LHCN-M2 (cell line): ENCODE measurements at regions not wholly inside any gene's neighbourhood (a gene's known extent, or its start where the extent isn't known, plus 50 kb on each side); places are given as distances from the start of the nearest gene placed in this dataset.

ENCODE experiments used
- DNase-seq: peaks from one replicate; pipeline ENCODE4 v3.0.0-alpha.2; 2012; ENCODE audit warnings: low read depth

GRCh38 chr4:108272986-108273385 is 104.3 kb upstream of the LEF1 start:
- no peak for DNase-seq

- DNase-seq = peak; percentile 88
These were observed 103.8 kb upstream of the LEF1 start for GRCh38 chr4:108272561-108272960.

DNA sequence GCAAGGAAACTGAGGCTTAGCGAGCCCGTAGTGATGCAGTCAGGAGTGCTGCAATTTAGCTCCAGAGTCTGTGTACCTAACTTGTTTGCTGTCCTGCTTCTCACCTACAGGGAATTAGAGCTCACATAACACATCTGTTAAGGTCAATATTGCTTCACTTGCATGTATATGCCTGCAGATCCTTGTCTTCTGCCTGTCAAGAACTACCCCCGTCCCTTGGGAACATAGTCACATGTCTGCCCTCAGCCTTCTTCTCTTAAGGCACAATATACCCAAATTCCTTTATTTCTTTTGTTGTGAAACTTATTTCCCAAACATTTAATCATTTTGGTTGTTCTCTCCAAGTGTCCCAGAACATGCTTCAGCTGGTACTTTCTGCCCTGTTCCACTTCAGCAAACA is 103.3 kb upstream of the LEF1 start:
- DNase-seq = peak; percentile 48

- DNase-seq = peak; percentile 86
These were observed 102.0 kb upstream of the LEF1 start for GRCh38 chr4:108270466-108271450.

- no peak for DNase-seq
These were observed 96.0 kb upstream of the LEF1 start for GRCh38 chr4:108264693-108265092.

DNA sequence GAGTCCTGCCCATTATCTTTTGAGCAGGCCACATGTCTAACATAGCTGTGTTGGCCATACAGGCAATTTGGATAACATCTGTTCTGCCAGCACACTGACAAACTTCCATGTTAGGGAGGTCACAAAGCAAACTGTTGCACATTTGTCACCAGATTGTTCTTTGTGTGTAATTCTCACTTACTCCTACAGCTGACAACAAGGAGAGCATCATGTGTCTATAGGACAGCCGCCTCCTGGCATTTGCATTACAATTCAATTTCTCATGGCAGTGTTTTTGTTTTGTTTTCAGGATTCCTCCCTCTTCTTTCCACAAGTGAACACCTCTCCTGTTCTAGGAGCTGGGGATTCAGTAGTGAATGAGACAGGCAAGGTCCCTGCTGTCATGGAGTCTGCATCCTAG is 94.3 kb upstream of the LEF1 start:
- no peak for DNase-seq

- DNase-seq = no peak
These were observed 92.3 kb upstream of the LEF1 start for GRCh38 chr4:108261026-108261425.

DNA sequence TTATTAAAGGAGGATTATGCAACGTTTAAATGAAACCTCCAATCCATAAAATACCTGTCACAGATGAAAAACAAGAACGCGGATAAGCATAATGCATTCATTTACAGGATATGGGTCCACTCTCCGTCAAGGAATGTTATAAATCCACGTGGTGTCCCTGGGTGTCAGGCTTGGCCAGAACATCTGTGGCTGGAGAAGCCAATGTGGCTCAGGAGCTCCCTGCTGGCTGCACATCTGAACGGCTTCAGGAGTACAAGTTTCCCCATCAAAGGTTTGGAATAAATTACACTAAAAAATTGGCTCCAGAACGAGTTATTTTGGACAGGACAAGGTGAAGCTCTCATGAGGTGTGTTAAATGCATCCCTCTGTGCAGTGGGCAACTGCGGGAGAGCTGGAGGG is 87.8 kb upstream of the LEF1 start:
- DNase-seq = no peak

DNA sequence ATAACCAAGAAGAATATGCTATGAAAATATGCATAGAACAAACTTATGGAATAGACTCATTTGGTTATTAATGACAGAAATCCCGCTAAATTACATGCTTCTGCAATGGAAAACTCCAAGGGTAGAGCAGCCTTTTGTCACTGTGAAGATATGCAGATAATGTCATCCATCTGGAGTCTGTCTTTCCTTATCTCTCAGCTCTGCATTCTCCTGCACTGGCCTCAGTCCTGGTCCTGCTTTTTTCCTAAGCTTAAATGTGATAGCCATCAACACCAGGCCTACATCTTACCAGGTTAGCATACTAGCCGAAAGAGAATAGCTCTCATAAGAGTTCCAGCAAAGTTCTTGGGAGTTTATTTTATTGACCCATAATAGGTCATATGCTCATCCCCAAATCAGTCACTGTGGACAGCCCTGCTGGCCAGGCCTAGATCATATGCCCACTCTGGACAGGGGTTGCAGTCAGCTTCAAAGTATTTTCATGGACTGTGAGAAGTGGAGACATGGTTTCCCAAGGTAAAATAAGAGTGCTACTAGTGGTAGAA is 86.5 kb upstream of the LEF1 start:
- DNase-seq = no peak

GRCh38 chr4:108249397-108249796 is 80.7 kb upstream of the LEF1 start:
- no peak for DNase-seq

DNA sequence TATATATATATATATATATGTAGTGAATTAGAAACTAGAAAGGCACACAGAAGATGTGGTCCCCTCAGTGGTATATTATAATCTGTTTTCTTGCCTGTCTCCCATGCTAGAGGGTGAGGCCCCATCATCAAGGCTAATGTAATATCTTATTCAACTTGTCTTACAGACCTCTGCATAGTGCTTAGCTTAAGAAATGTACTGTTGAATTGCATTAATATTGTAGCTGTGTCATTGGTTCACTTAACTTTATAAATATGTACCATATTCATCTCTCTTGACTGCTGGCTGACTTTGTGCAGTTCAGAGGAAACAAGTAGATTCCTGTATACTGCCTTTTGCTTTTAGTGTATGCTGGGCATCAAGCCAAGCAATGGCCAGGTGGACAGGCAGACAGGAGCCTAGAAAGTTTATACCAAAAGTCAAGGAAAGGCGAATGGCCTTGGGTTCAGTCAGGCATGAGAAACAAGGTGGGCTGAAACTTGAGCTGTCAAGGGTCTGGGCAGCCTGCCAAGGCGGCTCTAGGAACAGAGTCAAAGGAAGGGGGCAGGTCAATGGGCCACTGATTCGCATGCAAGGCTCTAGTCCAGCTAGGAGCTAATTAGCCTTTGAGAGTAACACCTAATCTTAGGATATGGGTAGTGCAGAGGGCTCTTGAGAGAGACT is 78.8 kb upstream of the LEF1 start:
- no peak for DNase-seq

DNA sequence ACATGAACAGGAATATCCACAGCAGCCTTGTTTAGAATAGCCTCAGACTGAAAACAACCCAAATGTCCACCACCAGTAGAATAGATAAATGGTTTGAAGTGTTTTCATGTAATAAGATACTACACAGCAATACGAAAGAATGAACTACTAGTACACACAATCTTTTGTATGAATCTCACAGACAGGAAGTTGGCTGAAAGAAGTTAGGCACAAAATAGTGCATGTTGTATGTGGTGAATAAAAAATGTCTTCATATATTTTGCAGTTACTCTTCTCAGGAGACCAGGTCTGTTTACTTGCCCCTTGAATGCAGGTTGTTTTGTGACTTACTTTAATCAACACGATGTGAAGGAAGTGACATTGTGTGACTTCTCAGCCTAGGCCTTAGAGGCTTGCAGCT is 75.9 kb upstream of the LEF1 start:
- DNase-seq = no peak

- peak; percentile 45 for DNase-seq
These were observed 71.6 kb upstream of the LEF1 start for GRCh38 chr4:108240366-108240765.

GRCh38 chr4:108237693-108238092 is 69.0 kb upstream of the LEF1 start:
- DNase-seq = no peak

DNA sequence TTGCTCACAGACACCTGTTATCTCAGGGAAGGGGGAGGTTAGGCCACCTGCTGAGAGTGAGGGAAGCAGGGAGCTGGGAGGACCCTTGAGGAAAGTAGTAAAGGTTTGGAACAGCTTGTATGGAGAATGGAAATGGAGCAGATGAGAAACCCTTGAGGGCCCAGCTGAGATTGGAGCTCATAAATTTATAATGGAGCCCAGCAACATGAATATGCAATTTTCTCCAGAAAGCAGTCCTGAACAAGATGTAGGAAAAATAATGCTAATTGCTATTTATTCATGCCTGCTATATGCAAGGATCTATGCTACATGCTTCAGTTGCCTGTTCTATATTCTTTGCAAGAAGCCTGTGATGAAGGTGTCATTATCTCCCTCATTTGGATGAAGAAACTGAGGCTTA is 67.5 kb upstream of the LEF1 start:
- DNase-seq = no peak

DNA sequence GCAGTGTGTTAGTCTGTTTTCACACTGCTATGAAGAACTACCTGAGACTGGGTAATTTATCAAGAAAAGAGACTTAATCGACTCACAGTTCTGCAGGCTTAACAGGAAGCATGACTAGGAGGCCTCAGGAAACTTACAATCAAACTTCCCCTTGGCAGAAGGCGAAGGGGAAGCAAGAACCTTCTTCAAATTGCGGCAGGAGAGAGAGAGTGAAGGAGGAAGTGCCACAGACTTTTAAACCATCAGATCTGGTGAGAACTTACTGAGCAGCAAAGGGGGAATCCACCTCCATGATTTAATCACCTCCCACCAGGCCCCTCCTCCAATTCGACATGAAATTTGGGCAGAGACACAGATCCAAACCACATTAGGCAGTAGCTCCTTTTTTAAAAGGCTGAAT is 59.2 kb upstream of the LEF1 start:
- no peak for DNase-seq

GRCh38 chr4:108224611-108225053 is 55.9 kb upstream of the LEF1 start:
- peak; percentile 67 for DNase-seq

DNA sequence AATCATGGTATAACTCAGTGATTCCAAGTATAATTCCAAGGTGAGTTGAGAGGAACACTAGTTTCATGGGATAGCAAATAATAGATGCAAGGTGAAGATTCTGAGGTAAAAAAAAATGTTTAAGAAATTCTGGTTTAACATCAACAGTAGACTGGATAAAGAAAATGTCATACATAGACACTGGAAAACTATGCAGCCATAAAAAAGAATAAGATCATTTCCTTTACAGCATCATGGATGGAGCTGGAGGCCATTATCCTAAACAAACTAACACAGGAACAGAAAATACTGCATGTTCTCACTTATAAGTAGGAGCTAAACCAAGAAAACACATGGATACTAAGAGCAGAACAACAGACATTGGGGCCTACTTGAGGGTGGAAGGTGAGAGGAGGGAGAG is 54.6 kb upstream of the LEF1 start:
- DNase-seq = no peak

- DNase-seq = peak; percentile 18
These were observed 51.3 kb upstream of the LEF1 start for GRCh38 chr4:108219998-108220397.
